22Rv1 (cell line): ENCODE measurements at regions not wholly inside any gene's neighbourhood (a gene's known extent, or its start where the extent isn't known, plus 50 kb on each side); places are given as distances from the start of the nearest gene placed in this dataset.
A peak's percentile ranks its signal among the peaks of the same experiment; 100 is the strongest.

ENCODE experiments used
- H3K27ac ChIP-seq: fragments of 450-650 bp; 2 replicates; pipeline ENCODE4 v1.5.1; 2017
- CTCF ChIP-seq: fragments of 450-650 bp; IDR thresholded peaks from 2 replicates; pipeline ENCODE4 v1.5.1; 2017; ENCODE audit warnings: mild to moderate bottlenecking
- ZFX ChIP-seq: fragments of 450-650 bp; IDR thresholded peaks from 2 replicates; pipeline ENCODE4 v1.6.1; 2017; ENCODE audit warnings: antibody characterized with exemption, borderline replicate concordance

GRCh38 chr2:123040506-123040905 is 984.6 kb upstream of the CNTNAP5 start:
- no peak for TF ChIP-seq ZFX
- TF ChIP-seq CTCF, result no peak
- H3K27ac ChIP-seq, result no peak overlapping the region

GRCh38 chr2:123043458-123043857 is 981.6 kb upstream of the CNTNAP5 start:
- H3K27ac ChIP-seq, result no peak overlapping the region
- TF ChIP-seq CTCF (no peak), ZFX (no peak)

GRCh38 chr2:123045713-123046112 is 979.4 kb upstream of the CNTNAP5 start:
- no peak for TF ChIP-seq ZFX
- TF ChIP-seq CTCF, result no peak
- no peak overlapping the region for H3K27ac ChIP-seq

DNA sequence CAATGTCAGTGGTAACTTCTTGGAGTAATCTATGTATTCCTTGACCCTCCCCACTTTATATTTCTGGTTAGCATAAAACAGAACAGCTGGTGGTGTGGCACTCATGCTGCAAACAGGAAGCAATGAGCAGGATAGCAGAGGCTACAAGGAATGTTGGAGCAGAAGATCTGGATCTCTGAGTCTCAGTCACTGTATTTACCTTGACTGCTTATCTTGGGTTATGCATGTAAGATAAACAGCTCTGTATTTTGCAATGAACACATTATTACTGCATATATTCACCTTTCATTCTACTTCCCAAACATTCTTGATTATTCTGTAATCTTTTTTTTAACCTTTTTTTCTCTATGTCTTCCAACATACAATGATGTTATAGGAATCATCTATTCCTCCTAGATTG is 977.9 kb upstream of the CNTNAP5 start:
- H3K27ac ChIP-seq, result no peak overlapping the region
- TF ChIP-seq CTCF (no peak), ZFX (no peak)

DNA sequence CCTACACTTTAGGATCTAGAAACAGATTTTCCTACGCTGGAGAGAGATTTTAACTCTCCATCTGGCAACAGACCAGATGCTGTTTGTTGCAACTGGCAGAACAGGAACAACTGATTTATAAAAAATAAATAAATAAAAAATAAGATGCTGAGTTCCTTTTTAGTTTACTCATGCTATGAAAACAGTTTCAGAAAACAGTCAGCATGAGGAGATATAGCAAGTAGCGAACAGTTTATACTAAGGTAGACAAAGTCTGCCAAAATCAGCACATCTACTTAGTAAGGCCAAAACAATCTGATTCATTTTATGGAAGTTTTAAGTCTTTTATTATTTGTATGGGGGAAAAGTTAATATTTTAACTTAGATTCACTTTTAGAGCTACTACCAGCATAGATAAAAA is 974.0 kb upstream of the CNTNAP5 start:
- TF ChIP-seq ZFX (no peak), CTCF (no peak)
- peak overlapping the region; percentile 35; the same call in 1 of the 2 replicates for H3K27ac ChIP-seq

GRCh38 chr2:123061534-123061933 is 963.6 kb upstream of the CNTNAP5 start:
- no peak overlapping the region for H3K27ac ChIP-seq
- no peak for TF ChIP-seq ZFX
- TF ChIP-seq CTCF, result no peak

- TF ChIP-seq CTCF (no peak), ZFX (no peak)
- no peak overlapping the region for H3K27ac ChIP-seq
Observed at GRCh38 chr2:123073371-123073770, 951.7 kb upstream of the CNTNAP5 start.
